Urinary bladder (tissue), 3 donors: ENCODE measurements at regions not wholly inside any gene's neighbourhood (a gene's known extent, or its start where the extent isn't known, plus 50 kb on each side); places are given as distances from the start of the nearest gene placed in this dataset.
"Not testable (repeated sequence)": the region's sequence is repeated elsewhere in the genome, so short reads cannot be mapped to it uniquely, and the experiment has no call there.

ENCODE experiments used
- DNase-seq: peaks from one replicate; pipeline ENCODE4 v3.0.0-alpha.2; 2015; ENCODE audit errors: extremely low spot score
- H3K27ac ChIP-seq: one replicate; pipeline ENCODE4 v1.5.1; 2013; ENCODE audit warnings: low read depth, mild to moderate bottlenecking, moderate library complexity
- H3K36me3 ChIP-seq: one replicate; pipeline ENCODE4 v1.6.1; 2013; ENCODE audit warnings: mild to moderate bottlenecking, moderate library complexity; ENCODE audit not compliant: insufficient read depth
- H3K4me1 ChIP-seq: one replicate; pipeline ENCODE4 v1.6.1; 2013; ENCODE audit warnings: mild to moderate bottlenecking, moderate library complexity; ENCODE audit not compliant: insufficient read depth
- H3K4me3 ChIP-seq: one replicate; pipeline ENCODE4 v1.5.1; 2013; ENCODE audit warnings: low read depth, low read length
- WGBS: extraction: QIAGEN DNeasy Blood & Tissue Kit; methylation state at CpG from one replicate; pipeline ENCODE4 v1.1.7; 2013; 5-methylcytosine and 5-hydroxymethylcytosine counted together
- donor health status: healthy with polysubstance abuse.
- donor health status: healthy.

GRCh38 chr4:189600718-189601435 is 339.8 kb upstream of the FRG1 start:
- DNase-seq = no peak
- H3K4me3 ChIP-seq = no peak overlapping the region
- no peak overlapping the region for H3K27ac ChIP-seq
- H3K4me1 ChIP-seq = no peaks in the 10 kb centered on the region
- WGBS = 50% methylated on average over 13 of the region's 13 CpGs
- no peaks in the 10 kb centered on the region for H3K36me3 ChIP-seq

GRCh38 chr4:189602827-189603226 is 337.8 kb upstream of the FRG1 start:
- H3K4me1 ChIP-seq, H3K36me3 ChIP-seq, DNase-seq, H3K27ac ChIP-seq, H3K4me3 ChIP-seq: not testable (repeated sequence)
- WGBS = 92% methylated on average over 3 of the region's 3 CpGs

- not testable (repeated sequence) for H3K27ac ChIP-seq, H3K4me3 ChIP-seq, H3K4me1 ChIP-seq, DNase-seq, H3K36me3 ChIP-seq
- 76% methylated on average over 4 of the region's 4 CpGs for WGBS
These were observed 330.1 kb upstream of the FRG1 start for GRCh38 chr4:189610571-189610970.

GRCh38 chr4:189613207-189613606 is 327.5 kb upstream of the FRG1 start:
- Histone ChIP-seq H3K4me1 (no peaks in the 10 kb centered on the region), H3K27ac (no peak overlapping the region), H3K4me3 (no peak overlapping the region), H3K36me3 (no peaks in the 10 kb centered on the region)
- DNase-seq = no peak
- WGBS = 74% methylated on average over 4 of the region's 4 CpGs

GRCh38 chr4:189615217-189615663 is 325.4 kb upstream of the FRG1 start:
- DNase-seq = no peak
- Histone ChIP-seq H3K4me3 (no peak overlapping the region), H3K36me3 (no peaks in the 10 kb centered on the region), H3K4me1 (no peaks in the 10 kb centered on the region), H3K27ac (no peak overlapping the region)
- WGBS = 94% methylated on average over 22 of the region's 22 CpGs

GRCh38 chr4:189617741-189618140 is 322.9 kb upstream of the FRG1 start:
- not testable (repeated sequence) for H3K4me1 ChIP-seq, H3K4me3 ChIP-seq, DNase-seq, H3K27ac ChIP-seq, H3K36me3 ChIP-seq
- 52% methylated on average over 5 of the region's 5 CpGs for WGBS

GRCh38 chr4:189619441-189620250 is 321.0 kb upstream of the FRG1 start:
- DNase-seq, H3K4me1 ChIP-seq, H3K36me3 ChIP-seq, H3K4me3 ChIP-seq, H3K27ac ChIP-seq: not testable (repeated sequence)
- WGBS = 41% methylated on average over 8 of the region's 8 CpGs

GRCh38 chr4:189622574-189622973 is 318.1 kb upstream of the FRG1 start:
- H3K4me1 ChIP-seq, H3K36me3 ChIP-seq, H3K4me3 ChIP-seq, DNase-seq, H3K27ac ChIP-seq: not testable (repeated sequence)
- WGBS = 75% methylated on average over 3 of the region's 3 CpGs

GRCh38 chr4:189627041-189627440 is 313.6 kb upstream of the FRG1 start:
- not testable (repeated sequence) for H3K27ac ChIP-seq, H3K36me3 ChIP-seq, DNase-seq, H3K4me1 ChIP-seq, H3K4me3 ChIP-seq
- WGBS = 0% methylated on average over 1 of the region's 1 CpG

- H3K36me3 ChIP-seq, DNase-seq, H3K4me3 ChIP-seq, H3K4me1 ChIP-seq, H3K27ac ChIP-seq: not testable (repeated sequence)
- 96% methylated on average over 3 of the region's 3 CpGs for WGBS
These were observed 310.9 kb upstream of the FRG1 start for GRCh38 chr4:189629733-189630132.

- not testable (repeated sequence) for DNase-seq, H3K36me3 ChIP-seq, H3K27ac ChIP-seq, H3K4me1 ChIP-seq, H3K4me3 ChIP-seq
- 66% methylated on average over 6 of the region's 6 CpGs for WGBS
These were observed 309.6 kb upstream of the FRG1 start for GRCh38 chr4:189630913-189631567.

- 79% methylated on average over 9 of the region's 9 CpGs for WGBS
- H3K36me3 ChIP-seq, H3K4me3 ChIP-seq, DNase-seq, H3K27ac ChIP-seq, H3K4me1 ChIP-seq: not testable (repeated sequence)
These were observed 309.1 kb upstream of the FRG1 start for GRCh38 chr4:189631568-189631916.

- H3K4me3 ChIP-seq, DNase-seq, H3K27ac ChIP-seq, H3K4me1 ChIP-seq, H3K36me3 ChIP-seq: not testable (repeated sequence)
- WGBS = 91% methylated on average over 2 of the region's 2 CpGs
These were observed 290.2 kb upstream of the FRG1 start for GRCh38 chr4:189650436-189650835.

GRCh38 chr4:189653130-189653653 is 287.5 kb upstream of the FRG1 start:
- not testable (repeated sequence) for H3K4me3 ChIP-seq, H3K4me1 ChIP-seq, DNase-seq, H3K27ac ChIP-seq, H3K36me3 ChIP-seq
- 52% methylated on average over 2 of the region's 3 CpGs for WGBS
